Islet of Langerhans (tissue), 1 donor: ENCODE measurements at regions not wholly inside any gene's neighbourhood (a gene's known extent, or its start where the extent isn't known, plus 50 kb on each side); places are given as distances from the start of the nearest gene placed in this dataset.
"Not testable (repeated sequence)": the region's sequence is repeated elsewhere in the genome, so short reads cannot be mapped to it uniquely, and the experiment has no call there.

Experiments
- FAIRE-seq: peaks from one replicate; lab custom pipeline; 2011; peaks lifted over from hg19 to GRCh38; lab: Jason Lieb, UNC

GRCh38 chr2:128414946-128415778 lies 96.5 kb upstream of the HS6ST1 start:
- FAIRE-seq: no peak

- no peak for FAIRE-seq
These were observed 97.1 kb upstream of the HS6ST1 start for GRCh38 chr2:128415779-128416061.

GRCh38 chr2:128416109-128416785 lies 97.6 kb upstream of the HS6ST1 start:
- FAIRE-seq: no peak

- FAIRE-seq: no peak
These were observed 98.1 kb upstream of the HS6ST1 start for GRCh38 chr2:128416806-128417205.

- not testable (repeated sequence) for FAIRE-seq
These were observed 98.6 kb upstream of the HS6ST1 start for GRCh38 chr2:128417264-128417663.

- FAIRE-seq: no peak
These were observed 101.5 kb upstream of the HS6ST1 start for GRCh38 chr2:128420131-128420530.

- FAIRE-seq: no peak
These were observed 102.1 kb upstream of the HS6ST1 start for GRCh38 chr2:128420776-128421175.

- no peak for FAIRE-seq
These were observed 102.6 kb upstream of the HS6ST1 start for GRCh38 chr2:128421286-128421685.

- no peak for FAIRE-seq
These were observed 103.2 kb upstream of the HS6ST1 start for GRCh38 chr2:128421861-128422311.

GRCh38 chr2:128422571-128422970 lies 103.9 kb upstream of the HS6ST1 start:
- no peak for FAIRE-seq

GRCh38 chr2:128423788-128424165 lies 105.1 kb upstream of the HS6ST1 start:
- no peak for FAIRE-seq

GRCh38 chr2:128424406-128425171 lies 105.9 kb upstream of the HS6ST1 start:
- FAIRE-seq: no peak

- FAIRE-seq: no peak
These were observed 106.5 kb upstream of the HS6ST1 start for GRCh38 chr2:128425216-128425615.

- no peak for FAIRE-seq
These were observed 107.3 kb upstream of the HS6ST1 start for GRCh38 chr2:128425731-128426620.

- no peak for FAIRE-seq
These were observed 108.7 kb upstream of the HS6ST1 start for GRCh38 chr2:128427413-128427755.

- no peak for FAIRE-seq
These were observed 109.7 kb upstream of the HS6ST1 start for GRCh38 chr2:128428415-128428814.

- FAIRE-seq: no peak
These were observed 113.8 kb upstream of the HS6ST1 start for GRCh38 chr2:128432423-128432822.

GRCh38 chr2:128433911-128434550 lies 115.4 kb upstream of the HS6ST1 start:
- no peak for FAIRE-seq

- FAIRE-seq: no peak
These were observed 117.2 kb upstream of the HS6ST1 start for GRCh38 chr2:128435576-128436478.

- FAIRE-seq: no peak
These were observed 118.0 kb upstream of the HS6ST1 start for GRCh38 chr2:128436479-128437203.
